AG04450 (cell line): ENCODE measurements at regions not wholly inside any gene's neighbourhood (a gene's known extent, or its start where the extent isn't known, plus 50 kb on each side); places are given as distances from the start of the nearest gene placed in this dataset.

ENCODE experiments used
- CTCF ChIA-PET: fragments of 300-600, 350-600 bp; formaldehyde crosslinking; extraction: SDS; loops from one replicate; lab custom pipeline; 2022; ENCODE audit warnings: antibody characterized with exemption, inconsistent platforms; lab: Charles Lee
- POLR2A ChIA-PET: fragments of 350-600 bp; formaldehyde crosslinking; extraction: SDS; loops from one replicate; lab custom pipeline; 2021; ENCODE audit warnings: antibody characterized with exemption, inconsistent platforms; lab: Yijun Ruan, JAX
- DNase-seq: peaks from one replicate; pipeline ENCODE4 v3.0.0-alpha.2; 2011; ENCODE audit warnings: low read depth, low spot score
- H3K27ac ChIP-seq: one replicate; pipeline ENCODE4 v1.5.1; 2012; ENCODE audit warnings: low read depth, low read length, control low read depth
- H3K27me3 ChIP-seq: one replicate; pipeline ENCODE4 v1.6.0; 2012; ENCODE audit warnings: low read length; ENCODE audit not compliant: control insufficient read depth, insufficient read depth
- H3K4me3 ChIP-seq: 2 replicates; pipeline ENCODE4 v1.5.1; 2011; ENCODE audit warnings: mild to moderate bottlenecking, low read depth, low read length, control low read depth
- H3K9me3 ChIP-seq: 2 replicates; pipeline ENCODE4 v1.5.1; 2012; ENCODE audit warnings: low read length; ENCODE audit not compliant: control insufficient read depth, insufficient read depth
- TF ChIP-seq, protein P1 (sequence below): IDR thresholded peaks from 2 replicates; pipeline ENCODE4 v1.5.1; 2011; ENCODE audit warnings: low read depth, low read length, control low read depth, inconsistent platforms

DNA sequence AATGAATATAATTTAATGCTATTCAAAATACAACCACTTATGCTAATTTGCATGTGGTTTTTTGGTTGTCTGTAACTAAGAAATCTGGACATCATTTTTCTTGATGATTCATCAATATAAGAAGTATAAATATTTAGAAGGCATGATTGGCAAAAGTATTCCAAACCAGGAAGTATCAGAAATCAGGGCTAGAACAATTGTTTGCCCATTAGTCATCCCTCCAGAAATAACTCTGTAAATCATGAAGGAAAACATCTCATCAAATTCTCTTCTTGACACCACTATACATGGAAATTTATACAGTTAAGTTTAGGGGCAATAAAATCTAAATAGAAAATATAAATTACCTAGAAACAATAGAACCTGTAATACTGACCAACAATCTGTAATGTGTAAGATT, 554.7 kb upstream of the HS3ST5 start:
- CTCF ChIA-PET, result no interaction called here

DNA sequence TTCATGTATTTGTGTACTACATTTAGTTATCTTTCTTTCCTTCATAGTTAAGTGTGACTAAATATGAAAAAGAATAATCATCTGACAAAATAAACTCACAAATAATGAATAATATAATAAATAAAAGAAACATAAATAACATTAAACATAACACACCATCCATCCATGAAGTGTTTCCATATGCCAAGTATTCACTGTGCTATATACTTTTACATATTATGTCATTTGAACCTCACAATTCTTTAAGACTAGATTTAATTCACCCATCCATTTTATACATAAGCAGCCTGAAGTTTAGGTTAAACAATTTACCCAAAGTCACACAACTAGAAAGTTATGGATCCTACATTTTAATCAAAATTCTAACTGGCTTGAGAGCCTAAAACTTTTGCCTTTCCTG, 549.4 kb upstream of the HS3ST5 start:
- no peaks in the 10 kb centered on the region for H3K27me3 ChIP-seq
- no peaks in the 10 kb centered on the region for H3K9me3 ChIP-seq
- TF ChIP-seq, protein P1, sequence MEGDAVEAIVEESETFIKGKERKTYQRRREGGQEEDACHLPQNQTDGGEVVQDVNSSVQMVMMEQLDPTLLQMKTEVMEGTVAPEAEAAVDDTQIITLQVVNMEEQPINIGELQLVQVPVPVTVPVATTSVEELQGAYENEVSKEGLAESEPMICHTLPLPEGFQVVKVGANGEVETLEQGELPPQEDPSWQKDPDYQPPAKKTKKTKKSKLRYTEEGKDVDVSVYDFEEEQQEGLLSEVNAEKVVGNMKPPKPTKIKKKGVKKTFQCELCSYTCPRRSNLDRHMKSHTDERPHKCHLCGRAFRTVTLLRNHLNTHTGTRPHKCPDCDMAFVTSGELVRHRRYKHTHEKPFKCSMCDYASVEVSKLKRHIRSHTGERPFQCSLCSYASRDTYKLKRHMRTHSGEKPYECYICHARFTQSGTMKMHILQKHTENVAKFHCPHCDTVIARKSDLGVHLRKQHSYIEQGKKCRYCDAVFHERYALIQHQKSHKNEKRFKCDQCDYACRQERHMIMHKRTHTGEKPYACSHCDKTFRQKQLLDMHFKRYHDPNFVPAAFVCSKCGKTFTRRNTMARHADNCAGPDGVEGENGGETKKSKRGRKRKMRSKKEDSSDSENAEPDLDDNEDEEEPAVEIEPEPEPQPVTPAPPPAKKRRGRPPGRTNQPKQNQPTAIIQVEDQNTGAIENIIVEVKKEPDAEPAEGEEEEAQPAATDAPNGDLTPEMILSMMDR, result no peak
- no peak overlapping the region for H3K27ac ChIP-seq
- no peak for DNase-seq
- ChIA-PET CTCF (no interaction called here), POLR2A (no interaction called here)
- H3K4me3 ChIP-seq, result no peak overlapping the region

More for the DNA sequence above, 554.7 kb upstream of the HS3ST5 start:
- H3K9me3 ChIP-seq, result peaks cover 4% of the 10 kb centered on the region; the same call in 1 of the 2 replicates
- no peak for DNase-seq
- TF ChIP-seq, protein P1, result no peak
- POLR2A ChIA-PET, result no interaction called here
- H3K27me3 ChIP-seq, result no peaks in the 10 kb centered on the region
- no peak overlapping the region for H3K27ac ChIP-seq
- no peak overlapping the region for H3K4me3 ChIP-seq

DNA sequence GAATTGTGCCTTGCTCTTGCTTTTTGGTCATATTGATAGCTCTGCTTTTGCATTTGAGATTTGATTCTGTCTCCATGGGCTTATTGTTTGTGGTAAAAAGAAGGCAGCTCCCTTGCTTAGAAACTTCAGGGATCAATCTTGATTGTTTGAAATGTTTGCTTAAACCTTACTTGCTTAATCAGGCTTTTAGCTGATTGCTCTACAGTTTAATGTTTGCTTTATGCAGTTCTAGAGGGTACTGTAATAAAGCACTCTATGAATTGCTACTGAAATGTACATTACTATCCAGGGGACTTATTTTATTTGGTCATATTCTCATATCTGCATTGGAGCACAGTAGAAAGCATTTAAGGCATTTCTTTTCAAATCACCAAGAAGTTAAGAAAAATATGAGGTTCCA, 545.4 kb upstream of the HS3ST5 start:
- TF ChIP-seq, protein P1, result no peak
- no peaks in the 10 kb centered on the region for H3K9me3 ChIP-seq
- POLR2A ChIA-PET, result no interaction called here
- CTCF ChIA-PET, result no interaction called here
- DNase-seq, result no peak
- no peak overlapping the region for H3K4me3 ChIP-seq
- no peaks in the 10 kb centered on the region for H3K27me3 ChIP-seq
- no peak overlapping the region for H3K27ac ChIP-seq

DNA sequence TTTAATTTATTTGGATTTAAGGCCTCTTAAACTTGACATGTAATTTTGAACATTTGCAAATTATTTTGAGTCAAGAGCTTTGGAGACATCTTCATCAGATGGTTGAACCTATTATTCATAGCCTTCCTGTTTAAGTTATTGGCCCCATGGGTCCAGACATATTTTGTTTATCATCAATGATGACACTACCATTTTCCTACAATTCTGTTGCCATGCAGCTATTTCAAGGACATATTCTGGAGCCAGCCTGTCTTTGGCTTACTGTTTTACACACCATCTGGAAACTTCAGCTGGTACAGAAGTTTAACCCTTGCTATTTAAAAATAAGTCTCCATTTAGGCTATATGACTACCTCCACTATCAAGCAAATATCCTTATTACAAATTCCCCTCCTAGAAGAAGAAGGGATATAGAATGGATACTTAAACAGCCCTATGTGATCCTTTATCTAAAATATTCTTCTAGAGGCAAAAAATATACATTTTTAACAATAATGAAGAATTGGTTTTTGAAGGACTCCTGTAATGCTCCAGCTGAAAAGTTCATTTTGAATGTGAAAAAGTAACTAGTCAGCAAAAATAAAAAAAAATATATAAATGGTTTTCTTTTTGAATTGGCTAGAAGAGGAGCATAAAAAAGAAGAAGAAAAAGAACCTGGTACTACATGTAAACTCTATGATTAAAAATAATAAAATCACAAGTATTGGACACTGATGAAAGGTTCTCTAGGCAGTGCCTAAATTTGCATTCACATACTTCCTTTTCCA, 544.0 kb upstream of the HS3ST5 start:
- no peak for DNase-seq
- POLR2A ChIA-PET, result no interaction called here
- no peaks in the 10 kb centered on the region for H3K27me3 ChIP-seq
- H3K4me3 ChIP-seq, result no peak overlapping the region
- TF ChIP-seq, protein P1, result no peak
- H3K9me3 ChIP-seq, result no peaks in the 10 kb centered on the region
- no peak overlapping the region for H3K27ac ChIP-seq
- CTCF ChIA-PET, result no interaction called here

DNA sequence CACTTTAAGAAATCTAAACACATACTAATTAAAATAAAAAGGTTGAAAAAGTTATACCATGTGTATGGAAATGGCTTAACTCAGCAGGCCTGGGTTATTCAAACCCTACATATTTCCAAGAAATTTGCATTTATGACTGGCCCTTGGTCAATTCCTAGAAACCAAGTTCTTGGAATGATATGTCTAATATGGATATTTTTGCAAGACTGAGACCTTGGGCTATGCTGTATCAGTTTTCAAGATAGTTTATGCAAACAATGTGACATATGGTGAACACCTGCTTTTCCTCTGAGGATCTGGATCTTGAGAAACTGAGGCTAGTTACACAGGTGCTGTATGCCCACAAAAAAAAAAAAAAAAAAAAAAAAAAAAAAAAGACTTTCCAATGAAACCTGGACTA, 536.9 kb upstream of the HS3ST5 start:
- no peak overlapping the region for H3K27ac ChIP-seq
- H3K9me3 ChIP-seq, result no peaks in the 10 kb centered on the region
- DNase-seq, result no peak
- no peak overlapping the region for H3K4me3 ChIP-seq
- no peaks in the 10 kb centered on the region for H3K27me3 ChIP-seq
- TF ChIP-seq, protein P1, result no peak
- CTCF ChIA-PET, result interaction anchor here (0.6 kb wide), 1 partner anchor 782 kb away, joined by 4 read pairs; no protein-coding TSS in a partner anchor
- POLR2A ChIA-PET, result no interaction called here
